Tibial artery (tissue), 4 donors: ENCODE measurements at regions not wholly inside any gene's neighbourhood (a gene's known extent, or its start where the extent isn't known, plus 50 kb on each side); places are given as distances from the start of the nearest gene placed in this dataset.

Experiments used
- DNase-seq, 2 donors: peaks; one replicate each; pipeline ENCODE4 v3.0.0-alpha.2; 2019
- H3K27ac ChIP-seq, 2 donors: fragments of 200-600 bp; sonication (generic) in 1 of 2; 1 replicate in 1 of 2; 2 replicates in 1 of 2; pipeline ENCODE4 v1.5.1; 2018 to 2019; ENCODE audit warnings: mild to moderate bottlenecking in 1 of 2
- H3K27me3 ChIP-seq, 2 donors: fragments of 200-600 bp; sonication (generic) in 1 of 2; one replicate each; pipeline versions ENCODE4 v1.5.1 to v1.6.0; 2016 to 2019
- H3K36me3 ChIP-seq, 3 donors: fragments of 200-600 bp; sonication (generic) in 2 of 3; one replicate each; pipeline ENCODE4 v1.5.1; 2016 to 2019; ENCODE audit warnings: mild to moderate bottlenecking in 2 of 3
- H3K4me1 ChIP-seq, 4 donors: fragments of 200-600 bp; sonication (generic) in 2 of 4; 1 replicate in 3 of 4; 2 replicates in 1 of 4; pipeline ENCODE4 v1.5.1; 2016 to 2019
- H3K4me3 ChIP-seq, 2 donors: fragments of 200-600 bp; sonication (generic) in 1 of 2; 1 replicate in 1 of 2; 2 replicates in 1 of 2; pipeline ENCODE4 v1.5.1; 2018 to 2019; ENCODE audit warnings: mild to moderate bottlenecking in 2 of 2
- H3K9me3 ChIP-seq, 3 donors: fragments of 200-600 bp; sonication (generic) in 1 of 3; one replicate each; pipeline ENCODE4 v1.5.1; 2016 to 2019
- CTCF ChIP-seq, 2 experiments: fragments of 200-600 bp in 1 of 2; fragments of 450-650 bp in 1 of 2; IDR thresholded peaks; one replicate each; pipeline ENCODE4 v1.5.1; 2017 to 2019; ENCODE audit warnings: antibody characterized with exemption in 2 of 2, mild to moderate bottlenecking in 1 of 2, moderate library complexity in 1 of 2
- intact Hi-C: fragments of 100-400 bp; cut with DNase I; formaldehyde crosslinking; loops from one replicate; pipeline ENCODE4 v1.15.0; 2023; ENCODE audit warnings: low total_unique reads

GRCh38 chr13:83333614-83334388 is 548.5 kb downstream of the SLITRK1 start:
- H3K9me3 ChIP-seq: no peaks in the 10 kb centered on the region
- intact Hi-C loops: no loop called here
- no peaks in the 10 kb centered on the region for H3K36me3 ChIP-seq
- H3K4me1 ChIP-seq: no peaks in the 10 kb centered on the region
- TF ChIP-seq CTCF (IDR thresholded peaks at IDR 0.05): no peak
- H3K27me3 ChIP-seq: no peaks in the 10 kb centered on the region
- no peak overlapping the region for H3K27ac ChIP-seq
- DNase-seq: no peak
- no peak overlapping the region for H3K4me3 ChIP-seq

DNA sequence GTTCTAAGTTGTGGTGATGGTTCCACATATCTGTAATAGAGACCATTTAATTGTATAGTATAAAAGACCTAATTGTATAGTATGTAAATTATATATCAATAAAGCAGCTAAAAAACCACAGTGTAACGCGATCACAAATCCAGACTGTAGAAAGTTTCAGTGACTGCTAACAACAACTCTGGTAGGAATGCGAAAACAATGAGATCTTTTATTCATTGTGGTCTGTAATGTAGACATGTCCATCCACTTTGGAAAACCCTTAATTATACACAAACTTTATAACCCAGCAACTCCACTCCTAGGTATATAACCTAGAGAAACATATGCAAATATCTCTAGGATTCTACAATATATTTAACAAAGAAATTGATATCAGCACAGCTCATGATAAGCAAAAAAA is 549.5 kb downstream of the SLITRK1 start:
- H3K36me3 ChIP-seq: no peaks in the 10 kb centered on the region
- no peaks in the 10 kb centered on the region for H3K27me3 ChIP-seq
- H3K4me3 ChIP-seq: no peak overlapping the region
- TF ChIP-seq CTCF (IDR thresholded peaks at IDR 0.05): no peak
- no peaks in the 10 kb centered on the region for H3K9me3 ChIP-seq
- no peaks in the 10 kb centered on the region for H3K4me1 ChIP-seq
- no peak overlapping the region for H3K27ac ChIP-seq
- intact Hi-C loops: no loop called here
- DNase-seq: no peak

- Histone ChIP-seq H3K27ac (no peak overlapping the region), H3K4me1 (no peaks in the 10 kb centered on the region), H3K27me3 (no peaks in the 10 kb centered on the region), H3K9me3 (no peaks in the 10 kb centered on the region), H3K36me3 (no peaks in the 10 kb centered on the region), H3K4me3 (no peak overlapping the region)
- intact Hi-C loops: no loop called here
- DNase-seq: no peak
- TF ChIP-seq CTCF (IDR thresholded peaks at IDR 0.05): no peak
These were observed 555.2 kb downstream of the SLITRK1 start for GRCh38 chr13:83327091-83327490.

DNA sequence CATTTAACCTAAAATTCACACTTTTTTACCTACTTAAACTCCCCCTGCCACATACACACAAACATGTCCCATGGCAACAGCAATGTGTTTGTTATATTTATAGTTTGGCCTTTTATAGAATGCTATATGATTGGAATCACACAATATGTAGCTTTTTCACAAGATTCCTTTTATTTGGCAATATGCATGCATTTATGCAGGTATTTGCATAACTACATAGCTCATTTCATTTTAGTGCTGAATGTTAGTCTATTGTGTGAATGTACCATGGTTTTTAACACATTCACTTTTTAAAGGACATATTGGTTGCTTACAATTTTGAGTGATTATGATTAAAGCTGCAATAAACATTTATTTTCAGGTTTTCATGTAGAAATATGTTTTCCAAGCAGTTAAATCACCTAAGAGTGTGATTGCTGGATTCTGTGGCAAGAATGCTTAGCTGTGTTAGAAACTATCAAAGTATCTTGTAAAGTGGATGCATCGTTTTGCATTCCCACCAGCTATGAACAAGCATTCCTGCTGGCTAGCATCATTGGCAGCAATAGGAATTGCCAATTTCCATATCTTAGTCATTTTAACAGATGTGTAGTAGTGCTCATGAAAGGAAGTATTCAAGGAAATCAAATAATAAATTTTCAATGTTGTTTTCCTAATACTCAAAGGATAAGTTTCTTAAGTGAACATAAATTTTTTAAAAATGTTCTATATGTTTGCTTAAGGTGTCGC is 557.0 kb downstream of the SLITRK1 start:
- no peak for DNase-seq
- Histone ChIP-seq H3K27me3 (no peaks in the 10 kb centered on the region), H3K9me3 (no peaks in the 10 kb centered on the region), H3K4me1 (no peaks in the 10 kb centered on the region), H3K4me3 (no peak overlapping the region), H3K27ac (no peak overlapping the region), H3K36me3 (no peaks in the 10 kb centered on the region)
- intact Hi-C loops: no loop called here
- no peak for TF ChIP-seq CTCF (IDR thresholded peaks at IDR 0.05)

GRCh38 chr13:83311886-83312577 is 570.2 kb downstream of the SLITRK1 start:
- H3K27ac ChIP-seq: no peak overlapping the region
- H3K4me1 ChIP-seq: peaks cover 0 to 8% (median 0%) of the 10 kb centered on the region in 4 donors
- DNase-seq: no peak
- no peak overlapping the region for H3K4me3 ChIP-seq
- H3K9me3 ChIP-seq: no peaks in the 10 kb centered on the region
- TF ChIP-seq CTCF (IDR thresholded peaks at IDR 0.05): no peak
- H3K27me3 ChIP-seq: no peaks in the 10 kb centered on the region
- intact Hi-C loops: no loop called here
- no peaks in the 10 kb centered on the region for H3K36me3 ChIP-seq
